ENCODE measurements at regions not wholly inside any gene's neighbourhood (a gene's known extent, or its start where the extent isn't known, plus 50 kb on each side); places are given as distances from the start of the nearest gene placed in this dataset.

DNA sequence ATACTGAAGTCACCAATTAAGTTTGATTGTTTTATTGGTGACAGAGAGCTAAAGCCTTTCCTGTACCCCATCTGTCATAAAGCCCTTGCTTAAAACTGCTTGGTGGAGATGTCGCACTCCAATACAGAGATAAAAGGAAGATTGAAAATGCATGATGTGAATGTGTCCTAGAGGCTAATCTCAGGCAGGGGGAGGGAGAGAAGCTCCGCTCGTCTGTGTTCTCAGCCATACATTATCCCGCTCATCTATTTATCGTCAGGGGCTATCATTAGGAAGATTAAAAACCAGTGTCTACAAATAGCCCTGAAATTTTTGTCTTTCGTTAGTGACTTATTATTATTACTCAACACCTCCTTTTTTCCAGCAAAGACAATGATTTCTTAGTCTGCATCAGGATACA, 110.3 kb downstream of the CMPK2 start:
- Histone ChIP-seq H3K9me3 (no peaks in the 10 kb centered on the region), H3K4me1 (peaks cover 9% of the 10 kb centered on the region)
- intact Hi-C loops (cut with DNase I), result no loop called here

DNA sequence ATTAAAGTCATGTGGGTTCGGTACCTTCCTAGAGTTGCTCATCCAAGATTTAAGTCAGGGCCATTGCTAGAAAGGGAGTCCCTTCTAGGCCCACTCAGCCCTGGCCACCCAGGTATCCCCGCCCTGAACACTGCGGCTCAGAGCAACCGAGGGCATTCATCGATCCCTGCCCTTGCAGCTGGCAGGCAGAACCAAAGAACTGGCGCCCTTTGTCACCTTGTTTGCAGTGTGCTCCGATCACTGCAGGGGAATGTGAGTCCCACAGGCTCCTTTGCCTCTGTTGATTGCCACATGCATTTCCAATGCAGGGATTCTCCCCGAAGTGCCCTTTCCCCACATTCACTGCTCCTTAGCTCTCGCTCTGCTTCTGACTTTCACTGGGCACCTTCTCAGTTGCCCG, 108.5 kb downstream of the CMPK2 start:
- no peaks in the 10 kb centered on the region for H3K9me3 ChIP-seq
- no peak overlapping the region for H3K27ac ChIP-seq
- no peak overlapping the region for H3K4me3 ChIP-seq
- ATAC-seq (no peak), DNase-seq (no peak)
- H3K27me3 ChIP-seq, result no peaks in the 10 kb centered on the region
- H3K36me3 ChIP-seq, result no peaks in the 10 kb centered on the region
- TF ChIP-seq, protein P1, sequence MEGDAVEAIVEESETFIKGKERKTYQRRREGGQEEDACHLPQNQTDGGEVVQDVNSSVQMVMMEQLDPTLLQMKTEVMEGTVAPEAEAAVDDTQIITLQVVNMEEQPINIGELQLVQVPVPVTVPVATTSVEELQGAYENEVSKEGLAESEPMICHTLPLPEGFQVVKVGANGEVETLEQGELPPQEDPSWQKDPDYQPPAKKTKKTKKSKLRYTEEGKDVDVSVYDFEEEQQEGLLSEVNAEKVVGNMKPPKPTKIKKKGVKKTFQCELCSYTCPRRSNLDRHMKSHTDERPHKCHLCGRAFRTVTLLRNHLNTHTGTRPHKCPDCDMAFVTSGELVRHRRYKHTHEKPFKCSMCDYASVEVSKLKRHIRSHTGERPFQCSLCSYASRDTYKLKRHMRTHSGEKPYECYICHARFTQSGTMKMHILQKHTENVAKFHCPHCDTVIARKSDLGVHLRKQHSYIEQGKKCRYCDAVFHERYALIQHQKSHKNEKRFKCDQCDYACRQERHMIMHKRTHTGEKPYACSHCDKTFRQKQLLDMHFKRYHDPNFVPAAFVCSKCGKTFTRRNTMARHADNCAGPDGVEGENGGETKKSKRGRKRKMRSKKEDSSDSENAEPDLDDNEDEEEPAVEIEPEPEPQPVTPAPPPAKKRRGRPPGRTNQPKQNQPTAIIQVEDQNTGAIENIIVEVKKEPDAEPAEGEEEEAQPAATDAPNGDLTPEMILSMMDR (IDR thresholded peaks at IDR 0.05), result no peak
- intact Hi-C loops (cut with DNase I), result no loop called here
- H3K4me1 ChIP-seq, result no peaks in the 10 kb centered on the region

More for the DNA sequence above, 110.3 kb downstream of the CMPK2 start:
- Histone ChIP-seq H3K27ac (no peak overlapping the region), H3K36me3 (no peaks in the 10 kb centered on the region), H3K27me3 (no peaks in the 10 kb centered on the region), H3K4me3 (no peak overlapping the region)
- DNase-seq (no peak), ATAC-seq (no peak)
- TF ChIP-seq, protein P1 (IDR thresholded peaks at IDR 0.05), result no peak

GRCh38 chr2:6759689-6760088, 106.0 kb downstream of the CMPK2 start:
- intact Hi-C loops (cut with DNase I), result no loop called here
- no peak overlapping the region for H3K4me3 ChIP-seq
- H3K36me3 ChIP-seq, result no peaks in the 10 kb centered on the region
- H3K9me3 ChIP-seq, result no peaks in the 10 kb centered on the region
- no peak for DNase-seq
- H3K27ac ChIP-seq, result no peak overlapping the region
- ATAC-seq, result peak; percentile 20
- H3K27me3 ChIP-seq, result no peaks in the 10 kb centered on the region
- TF ChIP-seq, protein P1 (IDR thresholded peaks at IDR 0.05), result no peak
- no peaks in the 10 kb centered on the region for H3K4me1 ChIP-seq

DNA sequence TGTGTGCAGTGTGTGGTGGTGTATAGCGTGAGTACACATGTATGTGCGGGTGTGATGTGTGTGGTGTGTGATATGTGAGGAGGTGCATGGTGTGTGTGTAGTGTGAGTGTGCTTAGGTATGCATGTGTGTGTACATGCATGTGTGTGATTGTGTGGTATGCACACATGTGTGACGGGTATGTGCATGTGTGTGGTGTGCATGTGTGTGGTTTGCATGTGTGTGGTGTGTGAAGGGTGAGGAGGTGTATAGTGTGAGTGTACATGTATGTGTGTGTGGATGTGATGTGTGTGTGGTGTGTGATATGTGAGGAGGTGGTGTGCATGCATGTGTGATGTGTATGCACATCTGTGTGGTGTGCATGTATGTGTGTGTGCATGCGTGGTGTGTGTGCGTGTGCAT, 105.6 kb downstream of the CMPK2 start:
- H3K9me3 ChIP-seq, result no peaks in the 10 kb centered on the region
- no peak for ATAC-seq
- intact Hi-C loops (cut with DNase I), result no loop called here

DNA sequence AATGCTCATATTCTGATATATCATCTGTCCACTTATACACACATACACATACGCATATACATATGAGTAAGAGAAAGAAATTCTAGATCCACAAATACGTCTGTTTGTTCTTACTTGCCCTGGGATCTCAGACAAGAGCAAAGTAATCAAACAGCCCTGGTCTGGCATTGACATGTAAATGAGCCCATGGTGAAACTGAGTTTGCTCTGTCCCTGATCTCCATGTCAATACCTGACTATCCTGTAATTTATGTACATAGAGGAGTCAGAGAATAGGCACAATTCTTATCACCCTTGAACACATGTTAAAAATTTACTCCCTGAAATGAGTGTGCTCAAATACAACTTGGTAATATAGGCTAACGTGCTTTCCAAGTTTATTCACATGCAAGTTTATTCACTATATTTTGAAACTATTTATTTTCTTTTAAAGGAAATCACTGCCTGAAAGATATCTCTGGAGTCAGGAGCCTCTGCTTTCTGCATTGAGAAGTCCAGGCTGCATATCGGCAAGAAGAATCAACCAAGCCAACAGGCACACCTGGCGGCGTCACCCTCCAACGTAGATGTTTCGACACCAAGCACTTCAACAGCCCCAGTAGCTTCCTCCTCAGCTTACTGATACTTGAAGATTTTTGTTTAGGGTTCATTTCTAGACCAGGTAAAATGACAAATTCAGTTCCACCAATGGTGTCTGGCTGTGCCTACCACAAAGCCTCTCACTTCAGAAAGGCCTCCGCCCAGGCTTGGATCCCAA, 100.6 kb downstream of the CMPK2 start:
- TF ChIP-seq, protein P1 (IDR thresholded peaks at IDR 0.05), result no peak
- ATAC-seq, result peak; percentile 47
- Histone ChIP-seq H3K4me3 (no peak overlapping the region), H3K27me3 (no peaks in the 10 kb centered on the region), H3K36me3 (no peaks in the 10 kb centered on the region), H3K27ac (no peak overlapping the region), H3K4me1 (no peaks in the 10 kb centered on the region), H3K9me3 (no peaks in the 10 kb centered on the region)
- no peak for DNase-seq
- intact Hi-C loops (cut with DNase I), result no loop called here

More for the DNA sequence above, 105.6 kb downstream of the CMPK2 start:
- TF ChIP-seq, protein P1 (IDR thresholded peaks at IDR 0.05), result no peak
- Histone ChIP-seq H3K4me3 (no peak overlapping the region), H3K27me3 (no peaks in the 10 kb centered on the region), H3K27ac (no peak overlapping the region), H3K4me1 (no peaks in the 10 kb centered on the region), H3K36me3 (no peaks in the 10 kb centered on the region)
- no peak for DNase-seq
